H9 (cell line): ENCODE measurements at regions not wholly inside any gene's neighbourhood (a gene's known extent, or its start where the extent isn't known, plus 50 kb on each side); places are given as distances from the start of the nearest gene placed in this dataset.

Source experiments
- DNase-seq: peaks from one replicate; pipeline ENCODE4 v3.0.0-alpha.2; 2017
- H2AFZ ChIP-seq: one replicate; pipeline ENCODE4 v1.6.1; 2013; ENCODE audit warnings: mild to moderate bottlenecking, low read length, control low read depth, moderate library complexity
- H2AK5ac ChIP-seq: 2 replicates; pipeline ENCODE4 v1.6.1; 2013; ENCODE audit warnings: low read length, control low read depth, mixed read lengths; ENCODE audit not compliant: insufficient read length
- H2BK120ac ChIP-seq: one replicate; pipeline ENCODE4 v1.6.1; 2013; ENCODE audit warnings: low read depth, mild to moderate bottlenecking, low read length, control low read depth, inconsistent platforms; ENCODE audit not compliant: poor library complexity, severe bottlenecking
- H2BK12ac ChIP-seq: 2 replicates; pipeline ENCODE4 v1.6.1; 2013; ENCODE audit warnings: low read length, control low read depth, mixed read lengths, low read depth; ENCODE audit not compliant: insufficient read length
- H2BK15ac ChIP-seq: 2 replicates; pipeline ENCODE4 v1.6.1; 2013; ENCODE audit warnings: low read depth, low read length, control low read depth
- H2BK20ac ChIP-seq: one replicate; pipeline ENCODE4 v1.6.1; 2013; ENCODE audit warnings: low read depth, mild to moderate bottlenecking, low read length, control low read depth, inconsistent platforms; ENCODE audit not compliant: poor library complexity, severe bottlenecking
- H2BK5ac ChIP-seq: 2 replicates; pipeline ENCODE4 v1.6.1; 2013; ENCODE audit warnings: low read length, control low read depth, mixed read lengths; ENCODE audit not compliant: insufficient read length
- H3K14ac ChIP-seq: 2 replicates; pipeline ENCODE4 v1.6.1; 2013; ENCODE audit warnings: low read length, control low read depth; ENCODE audit not compliant: insufficient read depth
- H3K18ac ChIP-seq: 2 replicates; pipeline ENCODE4 v1.6.1; 2013; ENCODE audit warnings: low read depth, mild to moderate bottlenecking, mixed read lengths, low read length, control low read depth; ENCODE audit not compliant: insufficient read length
- H3K23ac ChIP-seq: 2 replicates; pipeline ENCODE4 v1.6.1; 2013; ENCODE audit warnings: low read length, control low read depth, mixed read lengths, low read depth; ENCODE audit not compliant: insufficient read length
- H3K23me2 ChIP-seq: 2 replicates; pipeline ENCODE4 v1.6.1; 2013; ENCODE audit warnings: low read depth, mild to moderate bottlenecking, mixed read lengths, low read length, control low read depth; ENCODE audit not compliant: insufficient read length, poor library complexity, severe bottlenecking
- H3K27ac ChIP-seq: 2 replicates; pipeline ENCODE4 v1.5.1; 2013; ENCODE audit warnings: low read length, control low read depth, mixed read lengths, low read depth; ENCODE audit not compliant: insufficient read length
- H3K27me3 ChIP-seq: 2 replicates; pipeline ENCODE4 v1.6.1; 2013; ENCODE audit warnings: low read length, control low read depth, inconsistent platforms; ENCODE audit not compliant: insufficient read depth
- H3K4ac ChIP-seq: 2 replicates; pipeline ENCODE4 v1.6.1; 2013; ENCODE audit warnings: low read depth, mild to moderate bottlenecking, control low read depth, inconsistent platforms, low read length, moderate library complexity
- H3K4me1 ChIP-seq: 2 replicates; pipeline ENCODE4 v1.6.1; 2013; ENCODE audit warnings: low read length, control low read depth, inconsistent platforms; ENCODE audit not compliant: insufficient read depth
- H3K4me2 ChIP-seq: 2 replicates; pipeline ENCODE4 v1.6.1; 2013; ENCODE audit warnings: low read length, control low read depth, mixed read lengths; ENCODE audit not compliant: insufficient read length, insufficient read depth
- H3K56ac ChIP-seq: 2 replicates; pipeline ENCODE4 v1.6.1; 2013; ENCODE audit warnings: low read depth, mild to moderate bottlenecking, mixed read lengths, low read length, control low read depth; ENCODE audit not compliant: insufficient read length
- H3K79me1 ChIP-seq: 2 replicates; pipeline ENCODE4 v1.6.1; 2013; ENCODE audit warnings: low read depth, mild to moderate bottlenecking, moderate library complexity, low read length, control low read depth, inconsistent platforms; ENCODE audit not compliant: insufficient read depth, poor library complexity, severe bottlenecking
- H3K79me2 ChIP-seq: 2 replicates; pipeline ENCODE4 v1.6.1; 2013; ENCODE audit warnings: low read length, control low read depth, inconsistent platforms; ENCODE audit not compliant: insufficient read depth
- H3K9ac ChIP-seq: 2 replicates; pipeline ENCODE4 v1.6.1; 2013; ENCODE audit warnings: low read length, control low read depth, mixed read lengths; ENCODE audit not compliant: insufficient read length; ENCODE audit errors: extremely low read depth
- H3K9me3 ChIP-seq: one replicate; pipeline ENCODE4 v1.6.1; 2013; ENCODE audit warnings: low read depth, low read length, inconsistent platforms; ENCODE audit not compliant: control insufficient read depth
- H3T11ph ChIP-seq: one replicate; pipeline ENCODE4 v1.6.1; 2013; ENCODE audit warnings: mild to moderate bottlenecking, low read length, control low read depth, inconsistent platforms
- H4K20me1 ChIP-seq: one replicate; pipeline ENCODE4 v1.6.1; 2013; ENCODE audit not compliant: control insufficient read depth, insufficient read length, insufficient read depth
- H4K5ac ChIP-seq: 2 replicates; pipeline ENCODE4 v1.6.1; 2013; ENCODE audit warnings: low read depth, mild to moderate bottlenecking, mixed read lengths, low read length, control low read depth; ENCODE audit not compliant: insufficient read length
- H4K8ac ChIP-seq: replicated peaks from 2 replicates; pipeline ENCODE4 v1.6.1; 2013; ENCODE audit warnings: low read length, control low read depth, mixed read lengths, low read depth; ENCODE audit not compliant: insufficient read length
- H4K91ac ChIP-seq: 2 replicates; pipeline ENCODE4 v1.6.1; 2013; ENCODE audit warnings: low read depth, mild to moderate bottlenecking, moderate library complexity, mixed read lengths, low read length, control low read depth; ENCODE audit not compliant: insufficient read length
- H3K27ac Mint-ChIP-seq, 3 experiments: 2 replicates in 2 of 3; 3 replicates in 1 of 3; pipeline ENCODE4 v1.8.0; 2020 to 2021; ENCODE audit warnings: mixed read lengths in 3 of 3, mild to moderate bottlenecking in 1 of 3, moderate library complexity in 1 of 3
- H3K27me3 Mint-ChIP-seq: 2 replicates; pipeline ENCODE4 v1.8.0; 2021; ENCODE audit warnings: low read depth, mild to moderate bottlenecking, moderate library complexity, mixed read lengths
- H3K36me3 Mint-ChIP-seq, 3 experiments: 2 replicates in 2 of 3; 3 replicates in 1 of 3; pipeline ENCODE4 v1.8.0; 2020 to 2021; ENCODE audit warnings: low read depth in 3 of 3, mixed read lengths in 3 of 3; ENCODE audit not compliant: insufficient read depth in 1 of 3
- H3K4me1 Mint-ChIP-seq, 2 experiments: 2 replicates each; pipeline ENCODE4 v1.8.0; 2020; ENCODE audit warnings: mixed read lengths in 2 of 2
- H3K4me3 Mint-ChIP-seq, 2 experiments: 2 replicates in 1 of 2; 3 replicates in 1 of 2; pipeline ENCODE4 v1.8.0; 2020 to 2021; ENCODE audit warnings: mild to moderate bottlenecking in 2 of 2, mixed read lengths in 2 of 2, moderate library complexity in 1 of 2
- H3K9me3 Mint-ChIP-seq, 2 experiments: 2 replicates in 1 of 2; 3 replicates in 1 of 2; pipeline ENCODE4 v1.8.0; 2020; ENCODE audit warnings: mild to moderate bottlenecking in 2 of 2, mixed read lengths in 2 of 2, moderate library complexity in 1 of 2
- WGBS: extraction: QIAGEN DNeasy Blood & Tissue Kit; methylation state at CpG from one replicate; pipeline ENCODE4 v1.1.7; 2013; ENCODE audit warnings: missing lambda C conversion rate, low lambda C conversion rate, mixed read lengths; ENCODE audit not compliant: insufficient read length; ENCODE audit errors: extremely low coverage; 5-methylcytosine and 5-hydroxymethylcytosine counted together
- TF ChIP-seq, protein P1 (sequence below): fragments of 200-600 bp; sonication (generic); conservative IDR thresholded peaks from 3 replicates; pipeline ENCODE4 v1.8.0; 2021; ENCODE audit warnings: antibody characterized with exemption, mild to moderate bottlenecking

DNA sequence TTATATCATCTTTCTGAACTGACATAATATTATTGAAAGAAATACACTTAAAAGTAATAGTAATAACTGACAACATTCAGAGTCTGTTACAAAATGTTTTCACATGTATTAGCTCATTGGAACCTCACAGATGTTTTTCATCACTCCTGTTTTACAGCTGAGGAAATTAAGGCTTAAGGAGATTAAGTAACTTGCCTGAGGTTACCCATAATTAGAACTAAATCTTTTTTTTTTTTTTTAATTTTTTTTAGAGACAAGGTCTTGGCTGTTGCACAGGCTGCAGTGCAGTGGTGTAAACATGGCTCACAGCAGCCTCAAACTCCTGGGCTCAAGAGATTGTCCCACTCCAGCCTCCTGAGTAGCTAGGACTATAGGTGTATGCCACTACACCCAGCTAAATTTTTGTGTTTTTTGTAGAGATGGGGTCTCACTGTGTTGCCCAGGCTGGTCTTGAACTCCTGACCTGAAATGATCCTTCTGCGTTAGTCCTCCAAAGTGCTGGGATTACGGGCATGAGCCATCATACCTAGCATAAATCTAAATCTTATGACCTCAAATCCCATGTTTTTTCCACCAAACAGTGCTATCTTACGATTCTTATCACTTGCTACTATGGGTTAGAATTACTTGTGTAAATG is 64.7 kb upstream of the MACF1 start:
- peaks cover 33 to 46% of the 10 kb centered on the region in 2 experiments for H3K4me1 Mint-ChIP-seq
- Histone ChIP-seq H3K56ac (no peak overlapping the region), H2BK120ac (no peak overlapping the region), H2AFZ (no peak overlapping the region), H3K9me3 (no peaks in the 10 kb centered on the region), H3K23ac (no peak overlapping the region), H3K4me1 (peaks cover 18% of the 10 kb centered on the region), H3K23me2 (no peaks in the 10 kb centered on the region), H2BK12ac (no peak overlapping the region), H2BK20ac (no peak overlapping the region), H3K79me2 (peaks cover 30% of the 10 kb centered on the region; the same call in 1 of the 2 replicates), H4K91ac (no peak overlapping the region), H2AK5ac (no peak overlapping the region), H3K9ac (no peak overlapping the region), H3K79me1 (peaks cover 7% of the 10 kb centered on the region), H3K18ac (no peak overlapping the region), H2BK5ac (no peak overlapping the region), H3T11ph (no peak overlapping the region), H4K20me1 (no peaks in the 10 kb centered on the region), H2BK15ac (no peak overlapping the region), H4K5ac (no peak overlapping the region), H3K4ac (no peak overlapping the region), H3K27me3 (no peaks in the 10 kb centered on the region), H3K27ac (no peak overlapping the region), H3K14ac (no peak overlapping the region), H4K8ac (no peak overlapping the region), H3K4me2 (no peak overlapping the region)
- H3K36me3 Mint-ChIP-seq = peaks cover 0 to 6% (median 0%) of the 10 kb centered on the region in 3 experiments; a peak in 2 of 7 replicates
- no peak overlapping the region for H3K4me3 Mint-ChIP-seq
- TF ChIP-seq, protein P1, sequence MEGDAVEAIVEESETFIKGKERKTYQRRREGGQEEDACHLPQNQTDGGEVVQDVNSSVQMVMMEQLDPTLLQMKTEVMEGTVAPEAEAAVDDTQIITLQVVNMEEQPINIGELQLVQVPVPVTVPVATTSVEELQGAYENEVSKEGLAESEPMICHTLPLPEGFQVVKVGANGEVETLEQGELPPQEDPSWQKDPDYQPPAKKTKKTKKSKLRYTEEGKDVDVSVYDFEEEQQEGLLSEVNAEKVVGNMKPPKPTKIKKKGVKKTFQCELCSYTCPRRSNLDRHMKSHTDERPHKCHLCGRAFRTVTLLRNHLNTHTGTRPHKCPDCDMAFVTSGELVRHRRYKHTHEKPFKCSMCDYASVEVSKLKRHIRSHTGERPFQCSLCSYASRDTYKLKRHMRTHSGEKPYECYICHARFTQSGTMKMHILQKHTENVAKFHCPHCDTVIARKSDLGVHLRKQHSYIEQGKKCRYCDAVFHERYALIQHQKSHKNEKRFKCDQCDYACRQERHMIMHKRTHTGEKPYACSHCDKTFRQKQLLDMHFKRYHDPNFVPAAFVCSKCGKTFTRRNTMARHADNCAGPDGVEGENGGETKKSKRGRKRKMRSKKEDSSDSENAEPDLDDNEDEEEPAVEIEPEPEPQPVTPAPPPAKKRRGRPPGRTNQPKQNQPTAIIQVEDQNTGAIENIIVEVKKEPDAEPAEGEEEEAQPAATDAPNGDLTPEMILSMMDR = no peak
- H3K9me3 Mint-ChIP-seq = no peaks in the 10 kb centered on the region
- H3K27ac Mint-ChIP-seq = peak overlapping the region in 2 of 3 experiments; percentile 15 to 88; a peak in 2 of 7 replicates
- WGBS = no CpG with 5 or more reads among the region's 3 CpGs
- DNase-seq = no peak
- no peaks in the 10 kb centered on the region for H3K27me3 Mint-ChIP-seq
